HG03064 (cell line): ENCODE measurements at regions not wholly inside any gene's neighbourhood (a gene's known extent, or its start where the extent isn't known, plus 50 kb on each side); places are given as distances from the start of the nearest gene placed in this dataset.

Source experiments
- ATAC-seq: cut with Tn5 transposase; IDR thresholded peaks from one replicate; pipeline ENCODE4 v1.9.1; 2021; ENCODE audit warnings: low read depth; ENCODE audit not compliant: unreplicated experiment

- ATAC-seq = no peak
These were observed 256.0 kb downstream of the BCL11A start for GRCh38 chr2:60297296-60298005.

DNA sequence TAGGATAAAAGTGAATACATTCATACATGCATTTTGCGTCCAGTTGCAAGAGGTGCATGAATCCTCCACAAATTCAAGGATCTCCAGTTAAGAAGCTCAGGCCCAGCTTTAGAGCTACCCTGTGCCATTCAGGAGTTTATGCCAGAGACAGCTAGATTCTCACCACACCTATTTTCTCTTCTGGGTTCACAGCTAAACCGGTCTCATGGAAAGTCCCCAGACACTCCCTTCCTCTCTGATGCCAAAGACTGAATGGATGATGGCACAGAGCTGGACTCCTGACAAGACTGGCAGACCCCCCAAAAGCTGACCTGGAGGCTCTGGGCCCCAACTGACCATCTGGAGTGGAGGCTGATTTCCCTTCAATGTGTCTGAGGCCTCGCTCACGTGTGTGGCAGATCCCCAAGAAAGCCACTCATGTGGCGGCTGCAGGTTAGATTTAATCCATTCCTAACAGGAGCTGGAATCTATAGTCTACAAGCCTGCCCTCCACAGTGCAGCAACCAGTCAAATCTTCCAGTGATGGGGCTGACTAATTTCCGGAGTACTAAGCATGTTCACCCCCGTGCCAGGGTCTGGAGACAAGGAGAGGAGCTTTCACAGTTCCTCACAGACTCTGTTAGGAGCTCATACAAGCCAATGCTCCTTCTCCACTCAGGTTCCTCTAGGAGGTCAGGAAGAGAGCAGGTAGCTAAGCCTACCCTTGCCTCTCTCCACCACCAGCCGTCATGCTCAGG lies 257.1 kb downstream of the BCL11A start:
- no peak for ATAC-seq

DNA sequence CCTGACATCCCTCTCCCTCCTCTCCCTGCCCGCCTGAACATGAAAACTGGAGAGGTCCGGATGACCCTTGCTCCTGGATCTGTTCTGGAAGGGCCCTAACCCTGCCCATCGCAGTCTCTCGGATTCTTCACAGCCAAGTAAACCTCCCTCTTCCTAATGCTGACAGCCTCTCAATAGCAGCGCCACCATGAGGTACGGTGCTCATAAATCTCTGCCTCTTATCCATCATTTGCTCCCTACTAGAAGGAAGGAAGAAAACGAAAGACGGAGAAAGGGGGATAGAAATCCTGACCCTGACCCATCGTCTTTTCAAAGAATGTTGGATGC lies 257.9 kb downstream of the BCL11A start:
- no peak for ATAC-seq

- no peak for ATAC-seq
These were observed 258.4 kb downstream of the BCL11A start for GRCh38 chr2:60294901-60295635.

GRCh38 chr2:60292242-60292641 lies 261.2 kb downstream of the BCL11A start:
- ATAC-seq = no peak

DNA sequence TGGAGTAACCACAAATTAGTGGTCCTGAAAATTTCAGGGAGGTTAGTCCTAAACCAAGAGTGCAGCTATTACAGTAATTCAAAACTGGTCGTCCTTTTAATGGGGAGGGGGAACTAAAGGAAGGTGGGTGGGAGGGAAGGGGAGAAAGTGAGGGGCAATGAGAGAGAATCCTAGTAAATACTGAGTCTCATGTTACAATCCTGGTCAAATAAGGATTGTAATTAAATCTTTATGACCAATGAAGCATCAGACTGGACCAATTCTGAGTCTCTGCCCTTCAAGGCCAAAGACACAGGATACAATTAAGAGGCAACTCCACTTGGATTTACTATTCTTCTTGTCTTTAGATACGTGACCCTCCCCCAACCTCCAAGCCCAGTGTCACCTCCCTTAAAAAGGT lies 262.9 kb downstream of the BCL11A start:
- no peak for ATAC-seq

DNA sequence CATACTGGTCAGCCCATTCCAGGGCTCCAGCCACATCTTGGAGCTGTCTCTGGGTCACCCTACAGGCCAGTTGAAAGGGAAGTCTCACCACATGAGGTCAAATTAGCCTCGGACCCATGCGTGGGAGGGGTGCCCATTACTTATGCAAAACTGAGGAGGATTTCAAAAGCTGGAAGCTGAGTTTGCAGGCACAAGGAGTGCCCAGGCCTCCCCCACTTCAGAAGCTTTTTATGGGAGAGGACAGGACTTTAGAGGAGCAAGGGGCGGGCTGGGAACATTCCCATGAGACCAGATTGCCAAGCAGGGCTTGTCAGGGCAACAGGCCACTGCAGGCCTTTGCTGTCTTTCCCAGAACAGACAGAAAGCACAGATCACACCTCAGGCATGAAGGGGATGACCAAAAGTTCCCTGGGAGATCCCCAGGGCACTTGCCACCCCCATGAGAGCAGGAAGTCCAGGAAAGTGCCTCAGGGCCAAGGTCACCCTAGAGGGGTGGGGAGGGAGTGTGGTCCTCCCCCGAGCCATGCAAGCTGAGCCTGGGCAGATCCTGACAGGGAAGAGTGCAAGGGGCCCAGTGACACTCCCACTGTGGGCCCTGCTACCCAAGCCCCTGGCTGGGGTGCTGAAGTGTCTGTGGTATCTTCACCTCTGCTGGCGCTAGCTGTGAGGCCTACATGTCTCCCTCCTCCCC lies 267.7 kb downstream of the BCL11A start:
- ATAC-seq = no peak

DNA sequence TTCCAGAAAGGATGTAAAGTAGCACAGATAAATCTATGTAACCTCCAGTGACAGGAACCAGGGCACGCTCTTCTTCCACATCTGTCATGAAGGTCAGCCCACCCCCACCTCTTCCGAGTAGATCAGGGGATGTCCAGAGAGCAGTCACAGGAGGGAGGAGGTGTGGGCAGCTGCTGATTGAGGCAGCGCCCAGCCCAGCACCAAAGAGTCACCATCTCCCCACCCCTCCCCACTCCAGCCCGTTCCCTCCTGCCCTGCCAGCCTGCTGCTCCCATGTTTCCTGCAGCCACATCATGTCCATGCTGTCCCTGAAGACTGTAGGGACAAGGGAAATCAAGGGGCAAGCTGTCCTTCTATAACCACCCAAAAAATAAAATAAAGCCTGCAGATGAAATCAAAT lies 269.8 kb downstream of the BCL11A start:
- no peak for ATAC-seq

DNA sequence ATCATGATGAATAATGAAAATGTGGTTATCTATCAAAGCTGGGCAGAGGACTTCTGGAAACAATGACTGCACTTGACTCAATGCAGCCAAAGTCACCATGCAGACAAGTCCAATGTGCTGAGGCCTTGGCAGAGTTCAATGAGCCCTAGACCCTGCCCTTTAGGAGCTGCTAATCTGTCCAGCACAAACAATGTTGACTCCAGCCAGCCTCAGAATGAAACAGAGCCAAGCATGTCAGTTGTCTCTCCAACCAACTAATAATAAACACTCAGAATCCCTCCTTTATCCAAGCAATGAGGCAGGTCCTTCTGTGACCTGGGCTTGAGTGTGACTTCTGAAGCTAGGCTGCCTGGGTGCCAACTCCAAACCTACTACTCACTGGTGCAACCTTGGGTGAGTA lies 270.6 kb downstream of the BCL11A start:
- no peak for ATAC-seq

DNA sequence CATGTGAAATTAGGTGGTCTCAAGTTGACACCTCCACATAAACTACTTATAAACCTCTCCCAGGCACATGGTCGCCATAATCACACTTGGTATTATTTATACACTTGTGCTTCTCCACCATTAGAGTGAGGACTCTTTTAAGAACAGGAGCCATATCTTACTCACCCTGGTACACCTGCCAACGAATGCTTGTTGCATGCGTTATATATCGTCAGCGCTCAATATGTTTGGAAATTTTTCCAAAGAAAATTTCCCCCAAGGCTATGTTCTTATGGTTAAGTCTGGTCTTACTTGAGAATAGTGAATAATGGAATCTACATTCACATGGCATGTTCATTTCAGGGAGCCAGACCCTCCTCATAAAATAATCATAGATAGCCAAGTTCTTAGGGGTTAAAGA lies 271.7 kb downstream of the BCL11A start:
- no peak for ATAC-seq

- ATAC-seq = no peak
These were observed 273.2 kb downstream of the BCL11A start for GRCh38 chr2:60280238-60280637.

- no peak for ATAC-seq
These were observed 274.5 kb downstream of the BCL11A start for GRCh38 chr2:60278906-60279305.

DNA sequence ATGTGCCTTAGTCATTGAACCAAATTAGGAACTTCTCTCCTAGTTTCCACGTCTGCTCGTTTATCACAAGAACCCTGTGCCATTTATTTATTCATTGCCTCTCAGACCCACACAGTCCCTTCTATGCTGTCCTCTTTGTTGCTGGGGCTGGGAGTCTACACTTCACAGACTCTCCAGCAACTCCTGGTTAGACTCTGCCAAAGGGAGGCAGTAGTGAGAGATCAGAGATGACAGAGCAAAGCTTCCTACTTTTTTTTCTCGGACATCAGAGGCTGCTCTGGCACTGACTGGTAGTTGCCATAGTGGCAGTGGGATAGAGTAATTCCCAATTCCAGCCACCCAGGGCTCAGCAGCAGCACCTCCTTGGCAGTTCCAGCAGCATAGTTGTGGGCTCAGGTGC lies 277.5 kb downstream of the BCL11A start:
- no peak for ATAC-seq

DNA sequence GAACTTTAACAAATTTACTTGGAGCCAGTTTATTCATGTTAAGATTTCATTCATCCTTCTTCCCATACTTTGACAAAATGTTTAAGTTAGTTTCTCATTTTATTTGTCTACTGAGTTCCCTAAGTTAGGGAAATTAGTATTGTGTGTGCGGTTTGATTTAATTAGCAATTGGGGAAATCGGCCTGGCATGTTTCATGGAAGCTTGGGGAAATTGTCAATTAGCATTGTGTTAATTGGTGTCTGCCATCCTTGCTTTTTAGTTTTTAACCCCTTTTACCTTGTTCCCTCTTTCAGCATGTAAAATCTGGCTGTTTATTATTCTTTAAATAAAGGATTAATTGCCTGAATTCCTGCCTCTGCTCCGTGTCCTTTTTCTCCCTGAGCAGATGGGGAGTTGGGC lies 279.6 kb downstream of the BCL11A start:
- no peak for ATAC-seq

GRCh38 chr2:60271713-60272112 lies 281.7 kb downstream of the BCL11A start:
- no peak for ATAC-seq

DNA sequence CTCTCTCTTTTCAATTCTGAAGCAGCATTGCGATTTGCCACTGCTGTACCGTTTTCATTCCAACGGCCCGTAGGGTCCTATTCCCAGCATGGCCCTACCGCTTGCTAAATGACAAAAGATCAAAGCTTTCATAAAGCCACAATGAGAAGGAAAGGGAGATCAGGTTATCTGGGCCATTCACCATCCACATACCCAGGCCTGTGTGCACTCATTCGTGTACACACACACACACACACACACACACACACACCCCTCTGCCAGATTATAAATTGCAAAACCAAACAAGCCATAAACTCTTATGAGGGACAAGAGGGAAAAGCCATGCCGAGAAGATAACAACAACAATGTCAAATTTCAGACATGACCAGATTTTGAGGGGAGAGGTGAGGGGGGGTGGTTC lies 282.3 kb downstream of the BCL11A start:
- no peak for ATAC-seq

- ATAC-seq = no peak
These were observed 284.8 kb downstream of the BCL11A start for GRCh38 chr2:60268661-60269060.

GRCh38 chr2:60268032-60268431 lies 285.4 kb downstream of the BCL11A start:
- ATAC-seq = no peak

DNA sequence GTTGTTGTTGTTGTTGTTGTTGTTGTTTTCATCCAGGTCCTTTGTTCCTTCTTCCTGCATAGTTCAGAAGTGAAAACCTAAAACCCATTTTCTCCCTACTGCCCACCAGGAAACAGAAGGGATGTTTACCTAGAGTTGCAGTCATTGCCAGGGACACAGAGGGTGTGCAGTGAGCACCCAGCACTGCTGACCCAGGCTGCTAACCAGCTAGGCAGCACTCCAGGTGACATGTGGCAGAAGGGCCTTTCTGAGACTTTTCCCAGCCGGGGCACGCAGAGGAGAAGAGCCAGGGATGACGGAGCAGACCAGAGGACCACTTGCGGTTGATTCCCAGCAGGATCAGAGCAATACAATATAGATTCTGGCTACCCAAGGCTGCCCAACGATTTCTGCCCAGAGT lies 286.3 kb downstream of the BCL11A start:
- ATAC-seq = no peak

DNA sequence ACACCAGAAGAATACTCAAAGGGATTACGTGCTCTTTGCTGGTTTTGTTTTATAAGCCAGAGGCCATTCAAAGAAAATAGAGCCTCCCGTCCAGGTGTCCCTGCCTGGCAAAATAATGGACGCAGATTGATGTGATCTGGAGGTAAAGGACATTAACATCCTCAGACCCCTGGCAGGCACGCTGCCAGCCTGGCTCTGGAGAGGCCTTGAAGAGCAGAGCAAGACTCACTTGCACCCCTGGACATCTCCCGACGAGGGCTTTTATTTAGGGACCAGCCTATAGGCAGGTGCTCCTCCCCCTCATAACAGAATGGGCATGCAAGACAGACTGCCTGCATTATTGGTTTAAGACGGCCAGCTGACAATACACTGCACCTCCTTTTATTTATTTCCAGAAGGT lies 291.3 kb downstream of the BCL11A start:
- ATAC-seq = no peak

DNA sequence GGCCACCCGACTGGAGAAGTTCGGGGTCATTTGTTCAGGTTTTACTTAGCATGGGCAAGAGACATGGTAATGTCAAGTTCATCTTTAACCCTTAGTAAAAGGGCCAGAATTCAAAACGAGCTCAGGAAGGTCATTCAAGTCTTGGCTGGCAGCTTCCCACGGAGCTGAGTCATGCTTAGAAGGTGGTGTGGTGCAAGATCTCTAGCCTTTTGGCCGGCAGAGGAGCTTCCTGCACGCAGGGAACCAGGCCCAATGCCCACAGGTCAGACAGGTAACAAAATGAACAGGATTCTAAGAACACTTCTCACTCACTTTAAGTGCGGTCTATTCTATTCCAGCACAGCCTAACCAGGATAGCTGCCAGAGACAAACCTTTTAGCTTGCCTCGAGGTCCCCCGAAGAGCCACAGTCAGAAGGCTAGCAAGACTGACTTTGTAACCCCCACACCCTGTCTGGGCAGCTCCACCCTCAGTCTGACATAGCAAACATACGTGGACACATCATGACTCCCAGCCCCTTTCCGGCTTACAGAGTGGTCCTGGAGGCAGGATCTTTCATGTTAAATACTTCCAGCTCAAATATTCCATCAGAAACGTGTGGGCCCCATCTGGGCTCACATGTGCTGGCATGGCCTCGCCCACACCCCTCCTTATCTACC lies 292.7 kb downstream of the BCL11A start:
- no peak for ATAC-seq
